ENCODE measurements at regions not wholly inside any gene's neighbourhood (a gene's known extent, or its start where the extent isn't known, plus 50 kb on each side); places are given as distances from the start of the nearest gene placed in this dataset.

- TF ChIP-seq TAF1 (IDR thresholded peaks at IDR 0.05; ENCODE audit: low read depth, low read length) (no peak), POLR2AphosphoS5 (IDR thresholded peaks at IDR 0.05; ENCODE audit: low read depth, low read length) (no peak), POLR2A (IDR thresholded peaks at IDR 0.05; ENCODE audit: low read depth, low read length) (no peak)
These were observed 493.5 kb upstream of the PRKX start for GRCh38 chrX:4206941-4207340.

All from GM12891 (cell line).